Left lobe of liver (tissue), 2 donors: ENCODE measurements at regions not wholly inside any gene's neighbourhood (a gene's known extent, or its start where the extent isn't known, plus 50 kb on each side); places are given as distances from the start of the nearest gene placed in this dataset.
"Not testable (repeated sequence)": the region's sequence is repeated elsewhere in the genome, so short reads cannot be mapped to it uniquely, and the experiment has no call there.

ENCODE experiments used
- ATAC-seq: fragments of 200-7000 bp; cut with Tn5 transposase; one replicate; pipeline ENCODE4 v1.9.1; 2020; ENCODE audit warnings: mild to moderate bottlenecking, moderate library complexity
- DNase-seq: peaks from one replicate; pipeline ENCODE4 v3.0.0-alpha.2; 2020; ENCODE audit warnings: low spot score
- donor health status: DM: no; HTN: no; CAD: no; lungs with moderate emphysema.
- donor health status: DM: no; HTN: yes; CAD: no.

DNA sequence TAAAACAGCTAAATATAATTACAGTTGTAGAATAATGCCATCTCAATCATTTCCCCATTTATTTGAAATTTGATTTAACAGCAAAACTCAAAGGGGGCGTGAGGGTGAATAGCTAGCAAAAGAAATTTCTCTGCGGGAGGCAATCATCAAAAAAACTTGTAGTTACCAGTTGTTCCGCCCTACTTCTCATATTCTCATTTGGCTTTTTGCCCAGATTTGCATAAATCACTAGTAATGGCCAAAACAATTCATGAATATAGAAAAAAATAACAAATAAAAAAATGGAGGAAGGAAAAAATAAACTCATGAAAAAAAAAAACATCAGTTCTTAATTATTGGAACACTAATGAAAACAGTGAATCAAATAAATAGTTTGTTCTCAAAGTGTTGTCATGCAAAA, 722.6 kb upstream of the KIF2B start:
- DNase-seq, result no peak
- no peak for ATAC-seq

DNA sequence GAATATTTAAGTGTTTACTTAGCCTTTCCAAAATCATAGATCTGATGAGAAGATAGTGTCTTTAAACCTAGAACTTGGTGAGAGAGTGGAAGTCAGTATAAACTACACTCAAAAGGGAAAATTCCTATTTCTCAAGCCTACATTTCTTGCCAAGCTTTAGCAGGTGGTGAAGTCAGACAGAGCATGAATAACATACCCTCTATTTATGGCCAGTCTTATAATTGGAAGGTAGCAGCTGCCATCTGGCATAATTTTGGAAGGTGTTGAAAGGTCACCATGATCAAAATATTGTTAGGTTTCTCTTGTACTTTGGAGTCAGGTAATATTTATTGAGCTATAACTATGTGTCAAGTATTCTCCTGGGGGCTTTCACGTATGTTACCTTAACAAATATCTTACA, 729.3 kb upstream of the KIF2B start:
- DNase-seq (no peak), ATAC-seq (no peak)

DNA sequence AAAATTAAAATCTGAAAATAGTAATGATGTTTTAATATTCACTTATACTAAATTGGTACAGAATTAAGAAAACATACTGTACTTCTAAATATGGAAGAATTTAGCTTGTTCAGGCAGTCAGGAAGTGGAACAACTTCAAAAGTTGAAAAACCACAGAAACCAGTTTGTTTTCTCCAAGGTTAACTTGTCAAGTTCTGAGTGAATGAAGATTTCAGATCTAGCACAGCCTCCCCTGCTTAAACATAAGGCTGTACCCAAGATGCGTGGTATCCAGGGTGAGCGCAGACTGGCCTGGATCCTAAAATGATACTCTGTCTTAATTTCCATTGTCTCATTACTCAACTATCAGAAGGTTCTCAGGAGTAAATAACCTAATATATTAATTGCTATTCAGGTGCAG, 730.7 kb upstream of the KIF2B start:
- DNase-seq (no peak), ATAC-seq (no peak)

DNA sequence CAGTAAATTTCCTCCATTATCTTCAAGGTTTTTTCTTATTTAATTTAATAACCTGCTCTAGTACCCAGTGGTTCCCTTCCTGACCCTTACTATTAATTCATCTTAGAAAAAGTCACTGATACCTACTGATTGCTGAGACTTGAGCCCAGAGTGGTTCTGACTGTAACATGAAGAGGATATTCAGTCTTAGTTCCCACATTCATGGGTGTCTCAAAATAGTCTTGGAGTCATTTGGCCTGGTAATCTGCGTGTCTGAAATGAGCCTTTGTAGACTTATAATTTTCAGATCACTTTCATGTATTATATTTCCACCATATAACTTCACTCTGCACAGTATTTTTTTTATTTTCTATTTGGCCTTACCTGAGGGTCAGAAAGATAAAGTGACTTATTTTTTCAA, 732.0 kb upstream of the KIF2B start:
- DNase-seq (no peak), ATAC-seq (no peak)

DNA sequence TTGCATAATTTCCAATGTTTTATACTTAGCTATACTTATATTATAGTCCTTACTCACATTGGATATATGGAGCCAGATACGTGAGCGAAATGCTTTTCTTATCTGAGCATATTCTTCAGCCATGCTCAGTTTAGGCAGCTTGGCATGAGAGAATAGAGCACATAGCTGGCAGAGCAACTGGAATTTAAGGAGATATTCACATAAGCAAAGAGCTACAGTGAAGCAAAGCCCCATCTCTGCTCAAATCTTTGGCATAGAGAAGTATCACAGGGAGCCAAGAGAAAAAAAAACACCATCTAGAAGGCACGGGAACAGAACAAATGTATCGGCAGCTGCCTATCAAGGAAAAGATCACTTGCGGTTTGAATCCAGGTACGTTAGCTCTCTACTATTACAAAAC, 734.2 kb upstream of the KIF2B start:
- no peak for DNase-seq
- ATAC-seq, result no peak

DNA sequence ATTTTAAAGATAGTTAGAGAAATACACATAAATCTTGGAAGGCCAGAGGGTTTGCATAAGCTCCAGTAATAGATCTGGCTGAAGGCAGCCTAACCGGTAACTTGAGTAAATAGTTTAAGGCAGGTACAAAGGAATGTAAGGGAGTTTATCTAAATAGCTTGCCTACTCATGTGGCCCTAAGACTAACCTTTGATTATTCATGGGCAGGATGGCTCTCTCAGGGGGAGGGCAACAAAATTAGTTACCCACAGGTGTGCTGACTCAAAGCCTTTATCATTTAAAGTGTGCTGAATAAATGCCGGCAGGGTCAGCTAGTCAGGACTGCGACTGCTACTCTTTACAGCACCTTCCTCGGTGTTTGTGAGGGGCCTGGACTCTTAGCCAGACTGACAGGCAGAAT, 761.3 kb upstream of the KIF2B start:
- DNase-seq (no peak), ATAC-seq (no peak)

DNA sequence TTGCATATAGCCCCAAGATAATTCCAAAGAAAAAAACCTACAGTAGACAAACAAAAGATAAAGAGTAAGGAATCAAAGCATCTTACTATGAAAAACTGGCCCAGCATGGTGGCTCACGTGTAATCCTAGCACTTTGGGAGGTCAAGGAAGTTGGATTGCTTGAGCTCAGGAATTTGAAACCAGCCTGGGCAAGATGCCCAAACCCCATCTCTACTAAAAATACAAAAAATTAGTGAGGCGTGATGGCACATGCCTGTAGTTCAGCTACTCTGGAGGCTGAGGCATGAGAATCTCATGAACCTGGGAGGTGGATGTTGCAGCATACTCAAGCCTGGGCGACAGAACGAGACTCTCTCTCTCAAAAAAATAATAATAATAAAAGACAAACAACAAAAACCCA, 764.7 kb upstream of the KIF2B start:
- DNase-seq (no peak), ATAC-seq (no peak)

DNA sequence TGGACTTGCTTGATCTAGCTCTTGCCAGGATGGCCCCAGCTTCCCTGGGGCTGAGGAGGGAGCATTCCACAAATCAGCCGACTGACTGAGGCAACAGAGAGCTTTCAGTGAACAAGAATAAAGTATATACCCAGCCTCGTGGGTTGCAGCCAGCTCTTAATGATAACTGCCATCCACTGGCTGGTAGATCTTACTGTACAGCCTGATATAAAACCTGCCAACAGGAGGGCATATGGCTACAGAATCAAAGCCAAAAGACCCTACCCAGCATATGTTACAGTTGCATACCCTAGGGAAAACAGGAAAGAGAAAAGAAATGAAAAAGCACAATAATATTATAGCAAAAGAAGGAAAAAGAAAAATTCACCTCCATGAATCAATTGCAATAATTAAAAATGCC, 775.9 kb upstream of the KIF2B start:
- no peak for ATAC-seq

DNA sequence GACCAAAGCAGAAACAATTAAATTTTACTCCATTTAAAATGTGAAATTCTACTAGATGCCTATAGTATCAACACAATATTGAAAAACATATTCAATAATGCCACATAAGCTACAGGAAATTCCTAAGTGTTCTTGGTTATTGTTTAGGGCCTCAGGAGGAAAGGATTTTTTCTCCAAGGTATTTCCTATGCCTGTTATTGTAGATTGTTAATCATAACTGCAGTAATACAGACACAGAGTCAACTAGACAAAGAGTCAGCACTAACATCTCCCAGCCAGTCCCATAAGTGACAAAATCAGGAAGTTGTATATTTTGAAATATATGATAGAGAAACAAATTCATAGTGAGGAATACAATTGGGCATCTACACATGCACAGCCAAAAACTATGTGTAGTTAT, 782.7 kb upstream of the KIF2B start:
- DNase-seq, result no peak
- no peak for ATAC-seq

More for the DNA sequence above, 775.9 kb upstream of the KIF2B start:
- no peak for DNase-seq

DNA sequence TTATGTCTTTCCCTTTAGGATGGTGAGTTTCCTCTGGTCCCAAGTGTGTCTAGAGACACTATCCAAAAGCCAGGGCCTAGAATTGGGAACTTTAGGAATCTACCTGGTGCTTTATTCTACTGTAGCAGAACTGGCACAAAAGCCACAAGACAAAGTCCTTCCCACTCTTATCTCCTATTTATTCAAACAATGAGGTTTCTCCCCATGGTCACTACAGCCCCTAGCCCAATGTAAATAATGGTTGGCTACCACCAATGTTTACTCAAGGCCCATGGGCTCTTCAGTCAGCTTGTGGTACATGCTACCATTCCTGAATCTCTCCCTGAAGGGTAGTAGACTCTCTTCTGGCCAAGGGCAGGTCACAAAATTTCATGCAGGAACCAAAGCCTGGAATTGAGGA, 789.4 kb upstream of the KIF2B start:
- DNase-seq, result no peak
- no peak for ATAC-seq

DNA sequence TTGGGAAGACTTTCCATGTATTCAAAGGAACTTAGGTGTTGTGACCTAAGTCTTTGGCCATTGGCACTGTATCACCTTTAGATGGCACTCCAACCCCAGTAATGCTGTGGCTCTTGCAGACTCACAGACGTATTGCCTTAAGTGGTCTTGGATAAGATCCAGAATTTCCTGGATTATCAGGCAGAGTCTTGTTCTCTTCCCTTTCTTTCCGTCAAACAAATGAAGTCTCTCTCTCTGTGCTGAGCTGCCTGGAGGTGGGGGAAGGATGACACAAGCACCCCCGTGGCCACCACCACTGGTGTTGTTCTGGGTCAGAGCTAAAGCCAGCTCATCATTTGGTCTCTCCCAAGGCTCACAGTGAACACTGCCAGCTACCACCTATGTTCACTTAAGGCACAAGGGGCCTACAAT, 789.9 kb upstream of the KIF2B start:
- peak; percentile 71 for ATAC-seq
- DNase-seq, result no peak

DNA sequence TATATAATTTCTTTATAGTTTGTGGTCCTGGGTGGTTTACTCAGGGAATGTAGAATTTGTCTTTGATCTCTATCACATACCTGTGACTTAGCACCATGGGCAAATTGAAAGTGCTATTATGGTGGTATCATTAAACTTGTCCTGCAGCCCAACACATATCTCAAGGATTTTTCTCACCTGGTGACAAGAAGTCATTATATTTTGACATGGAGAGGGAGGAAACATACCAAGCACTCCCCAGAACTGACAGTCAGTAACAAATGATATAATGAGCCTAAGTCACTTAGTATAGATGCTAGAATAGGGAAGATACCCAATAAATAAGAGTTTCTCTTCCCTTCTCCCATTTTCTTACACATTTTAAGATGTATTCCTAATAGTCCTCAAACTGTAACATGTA, 805.5 kb upstream of the KIF2B start:
- no peak for ATAC-seq
- DNase-seq, result no peak

DNA sequence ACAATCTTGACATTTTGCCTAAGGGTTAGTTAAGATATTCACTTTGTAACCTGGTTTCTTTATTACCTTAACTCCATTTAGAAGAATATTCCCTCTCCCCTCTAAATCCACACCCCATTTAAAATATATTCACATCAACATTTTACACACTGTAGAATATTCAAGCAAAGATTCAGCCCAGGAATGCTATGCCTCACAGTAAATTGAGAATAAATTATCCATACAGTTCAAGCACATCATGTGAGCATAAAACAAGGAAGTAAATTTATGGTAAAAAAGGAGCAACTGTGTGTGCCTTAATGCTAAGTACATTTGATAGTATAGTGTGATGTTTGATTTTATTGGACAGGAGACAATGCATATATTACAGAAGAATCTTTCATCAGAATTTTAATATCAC, 806.6 kb upstream of the KIF2B start:
- DNase-seq (no peak), ATAC-seq (no peak)

DNA sequence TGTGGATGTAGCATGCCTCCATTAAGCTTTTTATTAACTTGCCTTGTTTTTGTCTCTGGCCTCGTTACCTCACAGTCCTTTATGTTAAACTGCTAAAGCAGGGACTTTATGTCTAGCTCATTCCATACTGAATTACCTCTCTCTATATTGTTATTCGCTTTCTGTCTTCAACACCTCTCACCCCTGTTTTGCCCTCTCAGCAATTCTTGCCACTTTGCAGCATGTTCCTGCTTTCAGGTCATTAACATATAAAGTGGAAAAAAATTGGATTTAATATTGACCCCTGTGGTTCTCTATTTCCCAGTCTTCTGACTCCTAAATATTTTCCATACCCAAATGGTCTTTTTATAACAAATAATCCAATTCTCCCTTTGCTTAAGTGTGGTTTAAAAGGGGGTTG, 810.4 kb upstream of the KIF2B start:
- no peak for DNase-seq
- no peak for ATAC-seq

DNA sequence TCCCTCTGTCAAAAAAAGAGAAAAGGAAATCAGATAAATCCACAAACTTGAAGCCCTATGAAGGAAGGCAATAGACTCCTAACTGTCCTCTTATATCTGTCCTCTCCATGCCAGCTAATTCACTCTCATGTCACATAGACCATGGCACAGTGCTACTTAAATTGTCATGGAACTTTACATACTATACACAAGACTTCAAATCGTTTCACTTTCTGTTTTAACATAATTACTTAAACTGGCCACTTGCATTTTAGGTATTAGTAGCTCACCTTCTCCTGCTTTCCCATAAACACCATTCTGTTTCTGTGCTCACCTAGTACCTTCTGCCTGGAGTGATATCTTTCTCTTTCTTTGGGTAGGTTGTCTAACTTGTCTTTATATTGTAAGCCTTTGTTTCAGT, 816.7 kb upstream of the KIF2B start:
- DNase-seq (no peak), ATAC-seq (no peak)

DNA sequence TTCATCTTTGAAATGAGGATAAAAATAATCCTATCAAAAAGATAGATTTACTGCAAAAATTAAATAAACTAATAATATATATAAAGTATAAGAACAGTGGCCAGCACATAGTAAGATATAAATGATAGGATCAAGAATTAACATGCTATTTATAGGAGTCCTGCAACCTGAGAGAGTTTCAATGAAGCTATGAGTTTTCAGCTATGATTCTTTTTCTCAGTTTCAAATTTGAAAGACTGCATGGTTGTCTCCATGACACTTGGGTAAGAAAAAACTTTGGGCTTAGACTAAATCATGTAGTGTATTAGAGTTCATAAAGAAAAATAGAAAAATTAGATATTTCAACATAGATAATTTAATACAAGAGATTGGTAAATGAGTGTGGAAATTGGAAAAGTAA, 817.8 kb upstream of the KIF2B start:
- ATAC-seq, result no peak
- DNase-seq, result no peak

DNA sequence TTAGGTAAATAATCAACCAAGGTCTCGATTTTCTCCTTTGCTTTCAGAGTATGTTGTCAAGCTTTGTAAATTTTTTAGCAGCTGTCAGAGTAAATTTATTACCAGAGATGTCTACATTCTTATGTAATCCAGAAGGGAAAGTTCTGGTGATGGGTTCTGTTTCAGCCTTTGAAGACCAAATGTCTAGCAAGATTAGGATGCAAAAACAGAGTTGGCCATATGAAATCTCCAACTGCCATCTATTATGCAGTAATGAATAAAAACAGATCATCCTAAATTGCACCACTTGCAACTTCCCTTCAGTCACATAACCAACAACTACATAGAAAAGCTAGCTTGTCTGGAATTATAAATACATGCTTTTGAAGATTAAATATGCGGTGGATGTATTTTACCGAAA, 826.8 kb upstream of the KIF2B start:
- ATAC-seq, result no peak
- DNase-seq, result no peak

DNA sequence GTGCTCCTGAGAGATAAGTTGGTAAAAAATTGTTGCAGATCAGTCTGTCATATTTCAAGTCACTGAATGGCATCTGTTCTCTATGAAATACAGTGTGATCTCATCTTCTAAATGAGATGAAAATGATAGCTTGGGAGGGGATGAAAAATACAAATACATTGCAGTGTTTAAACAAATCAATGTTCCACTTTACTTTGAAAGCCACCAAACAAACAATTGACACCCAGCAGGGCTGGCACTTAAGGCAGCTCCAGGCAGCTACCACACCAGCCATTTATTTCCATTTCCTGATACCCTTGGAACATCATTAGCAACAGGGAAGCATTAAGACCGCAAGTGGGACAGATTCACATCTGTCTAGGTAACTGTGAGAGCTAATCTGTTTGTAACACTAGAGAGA, 827.6 kb upstream of the KIF2B start:
- no peak for DNase-seq
- no peak for ATAC-seq

DNA sequence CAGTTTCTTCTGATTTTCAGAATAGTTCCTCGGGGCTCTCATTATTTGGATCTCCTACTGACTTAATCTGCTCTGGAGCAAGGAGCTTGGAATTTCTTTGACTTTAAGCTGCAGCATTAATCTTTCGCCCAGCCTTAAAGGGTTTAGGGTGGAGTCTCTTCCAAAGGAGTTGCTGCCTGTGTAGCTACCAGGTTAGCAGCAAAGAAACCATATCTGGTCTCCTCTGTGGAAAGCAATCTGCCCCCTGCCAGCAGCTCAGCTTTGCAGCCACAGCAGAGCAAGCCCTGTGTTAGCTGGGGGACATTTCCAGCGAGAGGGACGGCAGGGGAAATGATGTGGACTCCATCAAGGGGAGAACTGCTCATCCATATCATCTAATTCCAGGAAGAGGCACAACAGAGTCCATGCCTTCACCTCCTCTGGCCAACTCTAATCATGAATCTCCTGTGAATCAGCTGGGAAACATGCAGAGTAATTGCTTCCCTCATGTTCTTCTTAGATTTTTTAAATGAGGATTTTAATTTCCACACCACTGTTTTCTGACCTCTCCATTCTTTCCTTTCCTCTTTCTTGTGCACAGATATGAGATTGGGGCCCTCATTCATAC, 827.6 kb upstream of the CA10 start:
- no peak for DNase-seq
- ATAC-seq, result no peak

DNA sequence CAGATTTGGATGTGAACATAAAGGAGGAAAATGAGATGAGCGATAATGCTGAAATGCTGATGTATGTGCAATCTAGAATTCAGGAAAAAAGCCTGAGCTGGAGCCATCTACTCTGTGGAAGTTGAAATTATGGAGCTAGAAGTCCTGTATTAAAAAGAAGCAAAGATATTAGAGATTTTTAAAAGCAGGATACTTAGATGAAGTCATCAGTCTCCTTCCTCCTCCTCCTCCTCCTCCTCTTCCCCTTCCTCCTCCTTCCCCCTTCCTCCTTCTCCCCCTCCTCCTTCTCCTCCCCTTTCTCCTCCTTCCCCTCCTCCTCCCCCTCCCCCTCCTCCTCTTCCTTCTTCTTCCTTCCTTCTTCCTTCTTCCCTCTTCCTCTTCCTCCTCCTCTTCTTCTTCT, 823.8 kb upstream of the CA10 start:
- DNase-seq (no peak), ATAC-seq (no peak)

DNA sequence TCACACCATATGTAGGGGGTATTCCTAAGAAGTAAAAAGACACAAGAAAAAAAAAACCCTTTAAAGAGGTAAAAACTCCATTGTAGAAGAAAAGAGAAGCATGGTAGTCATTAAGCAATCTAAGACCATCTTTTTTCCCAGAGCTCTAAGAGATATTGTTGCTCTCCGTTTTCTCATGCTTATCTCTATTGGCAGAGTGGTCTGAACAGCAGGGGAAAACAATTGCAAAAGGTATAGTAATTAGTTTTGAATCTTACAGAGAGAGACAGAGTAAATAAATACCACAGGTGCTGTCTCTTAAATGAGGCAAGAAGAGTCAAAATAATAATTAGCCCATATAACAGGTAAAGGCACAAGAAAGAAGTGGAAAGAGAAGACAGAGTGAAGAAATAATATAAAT, 821.4 kb upstream of the CA10 start:
- ATAC-seq (no peak), DNase-seq (no peak)

DNA sequence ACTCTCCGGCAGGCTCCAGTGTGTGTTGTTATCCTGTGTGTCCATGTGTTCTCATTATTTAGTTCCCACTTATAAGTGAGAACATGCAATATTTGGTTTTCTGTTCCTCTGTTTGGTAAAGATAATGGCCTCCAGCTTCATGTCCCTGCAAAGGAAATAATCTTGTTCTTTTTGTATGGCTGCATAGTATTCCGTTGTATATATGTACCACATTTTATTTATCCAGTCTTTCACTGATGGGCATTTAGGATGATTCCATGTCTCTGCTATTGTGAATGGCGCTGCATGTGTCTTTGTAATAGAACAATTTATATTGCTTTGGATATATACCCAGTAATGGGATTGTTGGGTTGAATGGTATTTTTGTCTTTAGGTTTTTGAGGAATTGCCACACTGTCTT, 807.3 kb upstream of the CA10 start:
- ATAC-seq (no peak), DNase-seq (no peak)

DNA sequence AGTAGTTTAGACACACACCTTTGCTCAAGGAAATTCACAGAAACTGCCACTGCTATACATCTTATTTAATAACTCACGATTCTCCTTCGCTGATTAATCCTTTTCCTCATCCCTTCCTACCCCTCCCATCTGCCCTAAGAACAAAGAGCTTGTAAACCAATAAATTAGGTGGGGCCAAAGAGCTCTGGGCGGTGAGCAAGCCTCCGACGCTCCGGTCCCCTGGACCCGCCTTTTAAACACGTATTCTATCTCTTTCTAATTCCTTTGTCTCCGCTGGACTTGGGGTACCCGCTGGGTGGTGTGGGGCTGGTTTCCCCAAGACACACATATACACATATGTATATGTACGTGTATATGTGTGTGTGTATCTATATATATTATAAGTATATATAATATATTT, 803.2 kb upstream of the CA10 start:
- not testable (repeated sequence) for ATAC-seq, DNase-seq

DNA sequence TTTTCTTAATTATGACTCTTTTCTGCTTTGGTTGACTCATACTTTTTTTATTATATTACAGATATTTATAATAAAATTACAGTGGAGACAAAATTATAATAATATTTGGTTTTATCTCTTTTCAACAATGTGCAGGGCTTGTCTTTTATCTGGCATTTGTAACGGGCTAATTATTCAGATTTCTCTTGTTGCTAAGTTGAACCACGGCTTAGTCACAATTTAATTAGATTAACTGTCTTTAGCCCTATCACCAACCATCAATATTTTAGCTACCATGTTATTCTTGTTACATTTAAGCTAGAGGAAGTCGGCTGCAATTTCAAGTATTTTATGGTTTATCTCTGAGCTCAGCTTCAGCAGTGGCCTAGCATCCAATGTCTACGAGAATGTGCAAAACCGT, 798.9 kb upstream of the CA10 start:
- no peak for ATAC-seq

More for the DNA sequence above, 798.9 kb upstream of the CA10 start:
- DNase-seq, result no peak
